ENCODE measurements at regions not wholly inside any gene's neighbourhood (a gene's known extent, or its start where the extent isn't known, plus 50 kb on each side); places are given as distances from the start of the nearest gene placed in this dataset.

DNA sequence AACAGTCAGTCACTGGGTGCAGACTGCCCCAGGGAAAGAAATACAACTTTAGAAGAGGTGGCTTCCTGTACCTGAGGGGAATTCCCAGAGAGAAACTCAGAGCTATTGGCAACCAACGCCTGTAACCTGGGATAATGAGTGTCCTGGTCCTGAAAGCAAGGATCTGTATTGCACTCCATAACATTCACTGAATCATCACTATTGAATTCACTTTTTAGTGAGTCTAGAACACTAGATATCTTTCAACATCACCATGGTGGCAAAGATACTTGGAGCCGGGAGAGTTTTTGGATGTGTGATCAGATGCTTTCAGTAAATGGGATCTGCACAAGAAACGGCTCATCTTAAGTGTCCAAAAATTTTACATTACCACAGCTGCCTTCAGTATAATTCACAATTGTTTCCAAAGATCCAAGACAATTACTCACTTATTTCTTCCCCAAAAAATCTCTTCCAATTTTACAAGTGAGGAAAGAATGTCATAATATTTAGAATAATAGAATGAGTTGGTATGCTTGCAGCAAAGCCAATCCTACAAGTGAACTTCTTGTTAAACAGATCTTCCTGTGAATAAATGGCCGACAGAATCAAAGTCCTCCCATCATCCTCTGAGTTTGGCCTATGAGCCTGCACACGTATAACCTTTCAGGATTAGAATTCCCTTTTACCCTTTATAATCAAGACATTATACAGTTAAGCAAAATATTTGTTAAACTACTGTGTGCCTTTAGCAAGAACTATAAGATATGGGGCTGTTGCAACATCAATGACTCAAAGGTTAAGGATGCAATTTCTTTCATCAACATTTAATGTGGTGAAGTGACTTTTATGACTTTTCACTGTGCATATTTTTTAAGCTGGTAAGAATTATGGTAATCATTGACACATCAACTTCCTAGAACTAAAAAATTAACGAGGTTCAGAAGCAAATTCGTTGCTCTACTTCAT lies 243.3 kb upstream of the COL8A1 start:
- no peak for DNase-seq
- intact Hi-C loops (cut with DNase I) = no loop called here
- H3K27ac ChIP-seq = no peak overlapping the region
- H3K36me3 ChIP-seq = no peaks in the 10 kb centered on the region
- TF ChIP-seq POLR2A (IDR thresholded peaks at IDR 0.05) = no peak
- no peaks in the 10 kb centered on the region for H3K4me1 ChIP-seq
- H3K27me3 ChIP-seq = no peaks in the 10 kb centered on the region
- no peak overlapping the region for H3K4me3 ChIP-seq (replicated peaks in 1 of 3)
- WGBS, 2 donors = 87 to 89% methylated on average over 7 of the region's 7 CpGs
- no peaks in the 10 kb centered on the region for H3K9me3 ChIP-seq

DNA sequence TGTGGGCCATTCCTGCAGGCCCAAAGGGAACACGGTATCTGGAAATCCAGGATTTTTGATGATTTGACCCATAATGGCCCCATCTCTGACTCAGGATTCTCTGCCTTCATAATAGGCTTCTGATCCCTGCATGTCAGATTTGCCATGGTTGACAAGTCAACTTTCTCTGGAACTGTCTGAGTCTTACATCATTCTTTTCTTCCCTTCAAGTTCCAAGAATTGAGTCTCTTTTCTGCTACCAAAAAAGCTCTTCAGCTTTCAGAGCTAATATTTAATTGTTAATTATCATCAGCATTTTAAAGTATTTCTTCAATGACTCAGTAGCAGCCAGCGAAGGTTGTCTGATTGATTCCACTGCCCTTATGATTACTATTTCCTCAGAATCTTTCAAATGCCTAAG lies 244.4 kb upstream of the COL8A1 start:
- no peak overlapping the region for H3K27ac ChIP-seq
- H3K36me3 ChIP-seq = no peaks in the 10 kb centered on the region
- whole genome bisulfite sequencing, 2 donors = 80 to 98% methylated on average over 2 of the region's 2 CpGs
- TF ChIP-seq POLR2A (IDR thresholded peaks at IDR 0.05) = no peak
- TF ChIP-seq, protein P1, sequence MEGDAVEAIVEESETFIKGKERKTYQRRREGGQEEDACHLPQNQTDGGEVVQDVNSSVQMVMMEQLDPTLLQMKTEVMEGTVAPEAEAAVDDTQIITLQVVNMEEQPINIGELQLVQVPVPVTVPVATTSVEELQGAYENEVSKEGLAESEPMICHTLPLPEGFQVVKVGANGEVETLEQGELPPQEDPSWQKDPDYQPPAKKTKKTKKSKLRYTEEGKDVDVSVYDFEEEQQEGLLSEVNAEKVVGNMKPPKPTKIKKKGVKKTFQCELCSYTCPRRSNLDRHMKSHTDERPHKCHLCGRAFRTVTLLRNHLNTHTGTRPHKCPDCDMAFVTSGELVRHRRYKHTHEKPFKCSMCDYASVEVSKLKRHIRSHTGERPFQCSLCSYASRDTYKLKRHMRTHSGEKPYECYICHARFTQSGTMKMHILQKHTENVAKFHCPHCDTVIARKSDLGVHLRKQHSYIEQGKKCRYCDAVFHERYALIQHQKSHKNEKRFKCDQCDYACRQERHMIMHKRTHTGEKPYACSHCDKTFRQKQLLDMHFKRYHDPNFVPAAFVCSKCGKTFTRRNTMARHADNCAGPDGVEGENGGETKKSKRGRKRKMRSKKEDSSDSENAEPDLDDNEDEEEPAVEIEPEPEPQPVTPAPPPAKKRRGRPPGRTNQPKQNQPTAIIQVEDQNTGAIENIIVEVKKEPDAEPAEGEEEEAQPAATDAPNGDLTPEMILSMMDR (IDR thresholded peaks at IDR 0.05) = no peak
- H3K27me3 ChIP-seq = no peaks in the 10 kb centered on the region
- H3K4me3 ChIP-seq (replicated peaks in 1 of 3) = no peak overlapping the region
- H3K4me1 ChIP-seq = no peaks in the 10 kb centered on the region
- H3K9me3 ChIP-seq = no peaks in the 10 kb centered on the region
- intact Hi-C loops (cut with DNase I) = no loop called here
- no peak for DNase-seq

DNA sequence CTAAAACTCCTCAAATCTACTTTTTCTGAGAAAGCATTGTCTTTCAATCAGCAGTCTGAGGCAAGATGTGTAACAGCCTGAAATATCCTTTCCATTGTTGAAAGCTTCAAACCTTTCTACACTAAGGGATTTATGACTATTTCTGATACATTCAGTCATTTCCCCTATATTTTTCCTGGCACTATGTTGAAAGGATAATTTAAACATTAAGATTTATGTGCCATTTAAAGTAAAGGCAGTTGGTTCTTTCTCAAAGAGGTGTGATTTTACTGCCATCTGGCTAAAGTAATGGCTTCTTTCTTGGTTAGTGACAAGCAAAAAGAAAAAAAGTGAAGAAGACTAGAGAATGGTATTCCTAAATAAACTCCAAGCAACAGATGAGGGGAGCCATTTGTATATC lies 249.6 kb upstream of the COL8A1 start:
- intact Hi-C loops (cut with DNase I) = no loop called here
- no peak overlapping the region for H3K27ac ChIP-seq
- no peak for DNase-seq
- TF ChIP-seq, protein P1 (IDR thresholded peaks at IDR 0.05) = no peak
- no peak for TF ChIP-seq POLR2A (IDR thresholded peaks at IDR 0.05)
- H3K4me3 ChIP-seq (replicated peaks in 1 of 3) = no peak overlapping the region
- H3K9me3 ChIP-seq = no peaks in the 10 kb centered on the region
- no peaks in the 10 kb centered on the region for H3K4me1 ChIP-seq
- H3K36me3 ChIP-seq = no peaks in the 10 kb centered on the region
- no peaks in the 10 kb centered on the region for H3K27me3 ChIP-seq

DNA sequence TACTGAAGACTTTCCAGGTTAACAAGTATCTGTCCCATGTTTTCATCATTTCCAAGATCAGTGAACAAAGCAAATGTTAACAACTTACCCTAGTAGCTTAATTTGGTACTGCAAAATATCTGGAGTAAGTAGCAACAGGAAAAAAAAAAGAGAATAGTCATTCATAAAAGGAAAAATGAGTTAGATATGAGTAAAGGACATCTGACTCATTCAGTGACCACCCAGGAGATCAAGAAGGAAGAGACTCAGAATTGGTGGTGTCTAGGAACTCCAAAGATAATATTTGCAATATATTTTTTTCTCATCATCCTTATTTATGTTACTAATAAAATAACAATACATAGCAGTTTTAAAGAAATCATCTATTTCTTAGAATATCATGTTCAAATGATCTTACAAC lies 253.8 kb upstream of the COL8A1 start:
- DNase-seq = no peak
- H3K4me1 ChIP-seq = no peaks in the 10 kb centered on the region
- TF ChIP-seq, protein P1 (IDR thresholded peaks at IDR 0.05) = no peak
- TF ChIP-seq POLR2A (IDR thresholded peaks at IDR 0.05) = no peak
- H3K27me3 ChIP-seq = no peaks in the 10 kb centered on the region
- H3K9me3 ChIP-seq = no peaks in the 10 kb centered on the region
- no peaks in the 10 kb centered on the region for H3K36me3 ChIP-seq
- H3K4me3 ChIP-seq (replicated peaks in 1 of 3) = no peak overlapping the region
- intact Hi-C loops (cut with DNase I) = no loop called here
- H3K27ac ChIP-seq = no peak overlapping the region

DNA sequence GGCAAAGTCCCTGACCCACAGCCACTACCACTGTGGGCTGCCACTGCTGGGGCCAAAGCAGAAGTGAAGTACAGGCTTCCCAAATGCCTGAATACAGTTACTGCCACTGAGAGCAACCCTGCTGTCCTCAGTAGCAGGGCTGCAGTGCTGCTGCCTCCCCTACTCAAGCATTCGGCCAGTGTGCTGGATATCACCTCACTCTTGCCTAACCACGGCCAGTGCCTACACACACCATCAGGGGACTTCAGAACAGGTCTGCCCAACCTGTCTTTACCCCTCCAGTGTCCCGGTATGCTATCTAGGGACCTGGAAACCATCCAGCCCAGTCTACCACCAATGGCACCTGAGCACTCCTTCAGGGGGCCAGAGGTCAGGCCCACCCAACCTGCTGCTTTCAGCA lies 261.5 kb upstream of the COL8A1 start:
- Histone ChIP-seq H3K9me3 (no peaks in the 10 kb centered on the region), H3K4me1 (peaks cover 0 to 4% of the 10 kb centered on the region in 2 donors), H3K4me3 (replicated peaks in 1 of 3) (no peak overlapping the region), H3K27me3 (no peaks in the 10 kb centered on the region), H3K27ac (no peak overlapping the region), H3K36me3 (no peaks in the 10 kb centered on the region)
- TF ChIP-seq, protein P1 (IDR thresholded peaks at IDR 0.05) = no peak
- no peak for TF ChIP-seq POLR2A (IDR thresholded peaks at IDR 0.05)
- no peak for DNase-seq
- 89 to 94% methylated on average over 3 of the region's 3 CpGs for WGBS, 2 donors
- intact Hi-C loops (cut with DNase I) = no loop called here
